ENCODE measurements at regions not wholly inside any gene's neighbourhood (a gene's known extent, or its start where the extent isn't known, plus 50 kb on each side); places are given as distances from the start of the nearest gene placed in this dataset.
"Not testable (repeated sequence)": the region's sequence is repeated elsewhere in the genome, so short reads cannot be mapped to it uniquely, and the experiment has no call there.

DNA sequence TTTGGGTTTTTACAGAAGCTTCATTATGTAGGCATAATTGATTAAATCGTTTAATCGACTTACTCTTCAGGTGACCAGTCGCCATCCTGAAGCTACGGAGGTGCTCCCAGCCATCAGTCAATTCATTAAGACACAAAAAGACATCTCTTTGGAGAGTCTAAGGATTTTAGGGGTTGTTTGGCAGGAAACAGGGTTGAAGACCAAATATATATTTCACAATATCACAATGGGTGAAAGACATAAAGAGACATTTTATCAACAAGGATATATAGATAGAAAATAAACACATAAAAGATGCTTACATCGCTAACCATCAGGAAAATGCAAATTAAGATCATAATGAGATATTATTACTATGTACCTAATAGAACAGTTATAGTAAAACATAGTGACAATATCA, 104.0 kb upstream of the SIRPG start:
- no peaks in the 10 kb centered on the region for H3K36me3 Mint-ChIP-seq (ENCODE audit: insufficient read depth in 2 of 2)
- H3K9me3 Mint-ChIP-seq: no peaks in the 10 kb centered on the region
- H3K4me3 Mint-ChIP-seq: no peak overlapping the region
- DNase-seq (no peak), ATAC-seq (replicated peaks in 1 of 2) (no peak)
- no peaks in the 10 kb centered on the region for H3K27me3 Mint-ChIP-seq (ENCODE audit: low read depth)
- peaks cover 6% of the 10 kb centered on the region for H3K4me1 Mint-ChIP-seq (ENCODE audit: low read depth)
- no peak overlapping the region for H3K27ac Mint-ChIP-seq

DNA sequence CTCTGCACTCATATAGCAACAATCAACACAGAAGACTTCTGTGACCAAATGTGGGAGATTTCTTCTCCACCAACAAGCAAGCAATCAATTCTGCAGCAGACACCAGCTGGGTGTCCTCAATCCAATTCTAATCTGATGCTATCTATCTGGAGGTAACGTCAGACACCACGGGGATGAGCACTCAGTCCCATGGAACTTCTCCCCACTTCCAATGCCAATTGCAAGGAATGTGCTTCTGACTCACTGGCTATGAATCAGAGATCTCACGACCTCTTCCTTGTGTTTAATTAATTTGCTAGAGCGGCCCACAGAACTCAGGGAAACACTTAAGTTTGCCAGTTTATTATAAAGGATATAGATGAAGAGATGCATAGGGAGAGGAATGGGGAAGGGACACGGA, 103.5 kb upstream of the SIRPG start:
- no peak overlapping the region for H3K4me3 Mint-ChIP-seq
- no peaks in the 10 kb centered on the region for H3K36me3 Mint-ChIP-seq (ENCODE audit: insufficient read depth in 2 of 2)
- DNase-seq (no peak), ATAC-seq (replicated peaks in 1 of 2) (no peak)
- no peaks in the 10 kb centered on the region for H3K9me3 Mint-ChIP-seq
- H3K27ac Mint-ChIP-seq: no peak overlapping the region
- no peaks in the 10 kb centered on the region for H3K27me3 Mint-ChIP-seq (ENCODE audit: low read depth)
- H3K4me1 Mint-ChIP-seq (ENCODE audit: low read depth): peaks cover 6% of the 10 kb centered on the region

DNA sequence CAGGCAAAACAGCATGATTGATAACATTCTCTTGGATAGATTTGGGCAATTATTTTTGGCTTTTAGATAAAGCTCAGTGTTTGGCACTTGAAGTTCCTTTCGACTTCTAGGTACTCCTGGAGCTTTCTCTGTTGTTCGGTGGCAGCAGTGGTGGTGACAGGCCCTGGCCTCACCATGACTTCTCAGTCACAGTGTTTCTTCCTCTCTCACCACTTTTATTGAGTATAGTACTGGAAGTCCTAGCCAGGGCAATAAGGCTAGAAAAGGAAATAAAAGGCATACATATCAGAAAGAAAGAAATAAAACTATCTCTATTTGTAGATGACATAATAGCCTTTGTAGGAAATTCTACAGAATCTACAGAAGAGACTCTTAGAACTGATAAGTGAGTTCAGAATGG, 101.2 kb upstream of the SIRPG start:
- ATAC-seq (replicated peaks in 1 of 2) (no peak), DNase-seq (no peak)
- H3K4me1 Mint-ChIP-seq (ENCODE audit: low read depth): no peaks in the 10 kb centered on the region
- no peaks in the 10 kb centered on the region for H3K27me3 Mint-ChIP-seq (ENCODE audit: low read depth)
- H3K27ac Mint-ChIP-seq: no peak overlapping the region
- H3K4me3 Mint-ChIP-seq: no peak overlapping the region
- H3K9me3 Mint-ChIP-seq: no peaks in the 10 kb centered on the region
- H3K36me3 Mint-ChIP-seq (ENCODE audit: insufficient read depth in 2 of 2): no peaks in the 10 kb centered on the region

DNA sequence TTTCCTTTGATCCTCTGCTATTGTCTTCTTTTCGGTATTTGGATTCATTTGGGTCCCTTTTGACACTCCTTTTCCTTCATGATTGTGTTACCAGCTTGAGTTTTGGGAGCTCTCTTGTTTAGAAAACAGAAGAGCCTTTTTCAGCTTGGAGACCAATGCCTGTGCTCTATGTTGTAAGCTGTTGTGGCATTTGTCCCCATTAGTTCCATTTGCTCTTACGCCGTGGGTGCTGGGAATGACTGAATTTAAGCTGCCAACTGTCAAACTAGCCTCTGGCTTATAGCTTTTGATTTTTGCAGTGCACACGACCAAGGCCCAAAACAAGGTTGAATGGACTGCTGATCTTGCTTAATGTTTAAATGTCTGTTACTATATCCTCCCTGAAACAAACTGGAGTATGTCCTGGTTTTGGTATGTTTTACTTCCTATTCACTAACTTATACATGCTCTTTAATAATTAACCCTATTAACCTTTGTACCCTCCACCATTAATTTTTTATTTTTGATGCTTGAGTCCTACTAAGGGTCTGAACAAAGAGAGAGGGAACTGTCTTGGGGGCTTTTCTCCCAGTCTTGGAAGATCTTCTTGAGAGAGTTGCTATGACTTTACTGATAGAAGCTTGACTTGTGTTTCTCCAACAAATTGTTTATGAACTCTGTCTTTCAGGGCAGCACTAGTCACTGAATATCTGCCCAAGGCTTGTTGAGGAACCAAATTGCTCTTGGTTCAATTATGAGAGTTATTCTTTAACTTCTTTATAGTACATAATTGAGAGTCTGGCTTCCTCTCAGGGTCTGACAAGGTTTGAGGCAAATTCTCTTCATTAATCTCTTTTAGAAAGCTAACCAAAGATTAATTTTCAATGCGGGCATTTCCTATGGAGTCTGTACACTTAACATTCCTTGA, 100.3 kb upstream of the SIRPG start:
- H3K9me3 Mint-ChIP-seq: no peaks in the 10 kb centered on the region
- no peak overlapping the region for H3K27ac Mint-ChIP-seq

DNA sequence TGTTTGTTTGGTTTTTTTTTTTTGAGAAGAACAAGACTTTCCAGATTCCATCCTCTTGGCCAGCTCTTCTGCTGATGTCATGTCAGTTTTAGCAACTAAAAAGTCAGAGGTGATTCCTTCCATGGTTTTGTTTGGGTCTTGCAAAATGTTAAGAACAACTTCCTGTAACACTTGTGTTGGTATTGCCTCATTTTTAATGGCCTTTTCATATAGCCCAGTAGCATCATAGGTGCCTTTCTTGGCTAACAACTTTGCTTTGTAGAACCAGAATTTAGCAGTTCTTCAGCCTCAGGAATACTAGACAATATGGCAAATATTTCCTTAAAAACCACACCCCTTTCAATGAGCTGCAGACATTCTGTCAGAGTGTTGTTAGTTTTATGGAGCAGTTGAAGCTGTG, 99.5 kb upstream of the SIRPG start:
- H3K27me3 Mint-ChIP-seq (ENCODE audit: low read depth): no peaks in the 10 kb centered on the region
- peaks cover 0 to 3% of the 10 kb centered on the region in 2 donors for H3K9me3 Mint-ChIP-seq
- H3K27ac Mint-ChIP-seq: no peak overlapping the region
- no peaks in the 10 kb centered on the region for H3K36me3 Mint-ChIP-seq (ENCODE audit: insufficient read depth in 2 of 2)
- no peaks in the 10 kb centered on the region for H3K4me1 Mint-ChIP-seq (ENCODE audit: low read depth)
- DNase-seq (no peak), ATAC-seq (replicated peaks in 1 of 2) (no peak)
- H3K4me3 Mint-ChIP-seq: no peak overlapping the region

More for the DNA sequence above, 100.3 kb upstream of the SIRPG start:
- Mint-ChIP-seq H3K4me3 (no peak overlapping the region), H3K27me3 (ENCODE audit: low read depth) (no peaks in the 10 kb centered on the region), H3K4me1 (ENCODE audit: low read depth) (no peaks in the 10 kb centered on the region), H3K36me3 (ENCODE audit: insufficient read depth in 2 of 2) (no peaks in the 10 kb centered on the region)
- ATAC-seq (replicated peaks in 1 of 2) (no peak), DNase-seq (no peak)

DNA sequence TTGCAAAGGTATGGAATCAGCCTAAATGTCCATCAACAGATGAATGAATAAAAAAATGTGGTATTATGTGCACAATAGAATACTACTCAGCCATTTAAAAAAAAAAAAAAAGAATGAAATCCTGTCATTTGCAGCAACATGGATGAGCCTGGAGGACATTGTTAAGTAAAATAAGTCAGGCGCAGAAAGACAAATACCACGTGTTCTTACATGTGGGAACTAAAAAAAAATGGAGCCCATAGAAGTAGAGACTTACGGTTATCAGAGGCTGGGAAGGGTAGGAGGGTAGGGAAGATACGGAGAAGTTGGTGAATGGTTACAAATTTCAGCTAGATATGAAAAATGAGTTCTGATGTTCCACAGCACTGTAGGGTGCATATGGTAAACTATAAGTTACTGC, 97.2 kb upstream of the SIRPG start:
- ATAC-seq (replicated peaks in 1 of 2) (no peak), DNase-seq (no peak)
- no peaks in the 10 kb centered on the region for H3K4me1 Mint-ChIP-seq (ENCODE audit: low read depth)
- H3K36me3 Mint-ChIP-seq (ENCODE audit: insufficient read depth in 2 of 2): no peaks in the 10 kb centered on the region
- peaks cover 0 to 10% of the 10 kb centered on the region in 2 donors for H3K9me3 Mint-ChIP-seq
- no peaks in the 10 kb centered on the region for H3K27me3 Mint-ChIP-seq (ENCODE audit: low read depth)
- H3K4me3 Mint-ChIP-seq: no peak overlapping the region
- H3K27ac Mint-ChIP-seq: no peak overlapping the region

DNA sequence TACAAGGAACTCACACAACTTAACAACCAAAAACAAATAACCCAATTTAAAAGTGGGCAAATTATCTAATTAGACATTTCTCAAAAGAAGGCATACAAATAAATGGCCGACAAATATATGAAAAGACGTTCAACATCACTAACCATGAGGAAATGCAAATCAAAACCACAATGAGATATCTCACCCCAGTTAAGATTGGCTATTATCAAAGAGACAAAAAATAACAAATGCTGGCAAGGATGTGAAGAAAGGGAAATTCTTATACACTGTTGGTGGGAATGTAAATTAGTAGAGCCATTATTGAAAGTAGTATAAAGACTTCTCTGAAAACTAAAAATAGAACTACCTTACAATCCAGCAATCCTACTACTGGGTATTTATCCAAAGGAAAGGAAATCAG, 96.7 kb upstream of the SIRPG start:
- ATAC-seq (replicated peaks in 1 of 2): no peak
- H3K4me3 Mint-ChIP-seq: no peak overlapping the region

DNA sequence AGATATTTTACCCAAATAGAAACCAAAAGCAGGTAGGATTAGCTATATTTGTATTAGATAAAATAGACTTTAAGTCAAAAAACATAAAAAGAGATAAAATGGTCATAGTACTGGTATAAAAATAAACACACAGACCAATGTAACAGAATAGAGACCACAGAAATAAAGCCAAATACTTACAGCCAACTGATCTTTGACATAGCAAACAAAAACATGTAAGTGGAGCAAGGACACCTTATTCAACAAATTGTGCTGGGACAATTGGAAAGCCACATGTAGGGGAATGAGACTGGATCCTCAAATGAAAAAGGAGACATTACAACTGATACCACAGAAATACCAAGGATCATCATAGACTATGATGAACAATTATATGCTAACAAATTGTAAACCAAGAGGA, 94.5 kb upstream of the SIRPG start:
- no peak overlapping the region for H3K27ac Mint-ChIP-seq
- H3K4me1 Mint-ChIP-seq (ENCODE audit: low read depth): no peaks in the 10 kb centered on the region
- H3K9me3 Mint-ChIP-seq: peaks cover 0 to 10% of the 10 kb centered on the region in 2 donors

More for the DNA sequence above, 96.7 kb upstream of the SIRPG start:
- no peaks in the 10 kb centered on the region for H3K4me1 Mint-ChIP-seq (ENCODE audit: low read depth)
- no peak for DNase-seq
- H3K9me3 Mint-ChIP-seq: peaks cover 0 to 10% of the 10 kb centered on the region in 2 donors
- H3K36me3 Mint-ChIP-seq (ENCODE audit: insufficient read depth in 2 of 2): no peaks in the 10 kb centered on the region
- H3K27ac Mint-ChIP-seq: no peak overlapping the region
- no peaks in the 10 kb centered on the region for H3K27me3 Mint-ChIP-seq (ENCODE audit: low read depth)

DNA sequence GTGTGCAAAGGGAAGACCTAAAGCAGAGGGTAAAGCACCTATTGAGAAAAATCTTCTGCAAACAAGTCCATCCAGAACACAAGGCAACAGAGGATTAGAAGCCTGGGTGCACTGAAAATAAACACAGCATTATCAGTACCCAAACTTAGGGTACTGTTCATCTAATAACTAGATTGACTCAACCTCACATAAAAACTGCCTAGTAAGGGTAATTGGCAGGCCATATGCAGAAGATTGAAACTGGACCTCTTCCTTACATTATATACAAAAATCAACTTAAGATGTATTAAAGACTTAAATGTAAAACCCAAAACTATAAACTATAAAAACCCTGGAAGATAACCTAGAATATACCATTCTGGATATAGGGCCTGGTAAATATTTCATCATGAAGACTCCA, 91.2 kb upstream of the SIRPG start:
- no peak for DNase-seq
- no peaks in the 10 kb centered on the region for H3K27me3 Mint-ChIP-seq (ENCODE audit: low read depth)
- no peak overlapping the region for H3K27ac Mint-ChIP-seq
- peaks cover 0 to 10% of the 10 kb centered on the region in 2 donors for H3K9me3 Mint-ChIP-seq
- no peaks in the 10 kb centered on the region for H3K4me1 Mint-ChIP-seq (ENCODE audit: low read depth)
- H3K4me3 Mint-ChIP-seq: no peak overlapping the region
- H3K36me3 Mint-ChIP-seq (ENCODE audit: insufficient read depth in 2 of 2): no peaks in the 10 kb centered on the region
- no peak for ATAC-seq (replicated peaks in 1 of 2)

More for the DNA sequence above, 94.5 kb upstream of the SIRPG start:
- no peaks in the 10 kb centered on the region for H3K36me3 Mint-ChIP-seq (ENCODE audit: insufficient read depth in 2 of 2)
- no peak for DNase-seq
- H3K27me3 Mint-ChIP-seq (ENCODE audit: low read depth): no peaks in the 10 kb centered on the region
- no peak for ATAC-seq (replicated peaks in 1 of 2)
- H3K4me3 Mint-ChIP-seq: no peak overlapping the region

DNA sequence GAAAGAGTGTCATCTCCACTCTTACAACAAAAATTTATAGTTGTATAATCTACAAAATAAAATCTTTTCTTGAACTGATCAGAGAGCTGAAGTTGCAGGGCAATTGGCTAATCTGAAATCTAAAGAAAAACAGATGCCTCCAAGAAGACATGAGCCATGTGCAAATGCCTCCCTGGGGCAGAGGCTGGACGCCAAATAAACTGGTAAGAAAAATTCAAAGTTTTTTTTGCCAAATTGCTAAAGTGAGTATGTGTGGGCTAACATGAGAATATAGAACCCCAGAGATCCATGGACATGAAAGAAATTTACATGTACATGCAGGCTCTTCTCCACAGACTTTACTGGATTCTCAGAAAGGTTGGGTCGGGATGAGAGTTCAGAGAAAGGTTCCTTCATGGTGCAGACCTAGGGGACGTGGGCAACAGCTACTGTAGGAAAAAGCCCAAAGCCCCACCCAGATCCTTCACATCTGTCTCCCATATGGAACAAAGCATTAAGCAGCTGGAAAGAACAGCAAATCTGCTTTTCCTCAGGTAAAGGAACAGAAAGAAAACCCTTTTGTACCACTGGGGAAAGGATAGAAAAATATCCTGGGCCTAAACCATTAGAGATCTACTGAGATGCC, 90.5 kb upstream of the SIRPG start:
- Mint-ChIP-seq H3K27ac (no peak overlapping the region), H3K4me3 (no peak overlapping the region), H3K4me1 (ENCODE audit: low read depth) (no peaks in the 10 kb centered on the region), H3K27me3 (ENCODE audit: low read depth) (no peaks in the 10 kb centered on the region), H3K36me3 (ENCODE audit: insufficient read depth in 2 of 2) (no peaks in the 10 kb centered on the region), H3K9me3 (peaks cover 0 to 10% of the 10 kb centered on the region in 2 donors)
- DNase-seq: no peak
- no peak for ATAC-seq (replicated peaks in 1 of 2)

DNA sequence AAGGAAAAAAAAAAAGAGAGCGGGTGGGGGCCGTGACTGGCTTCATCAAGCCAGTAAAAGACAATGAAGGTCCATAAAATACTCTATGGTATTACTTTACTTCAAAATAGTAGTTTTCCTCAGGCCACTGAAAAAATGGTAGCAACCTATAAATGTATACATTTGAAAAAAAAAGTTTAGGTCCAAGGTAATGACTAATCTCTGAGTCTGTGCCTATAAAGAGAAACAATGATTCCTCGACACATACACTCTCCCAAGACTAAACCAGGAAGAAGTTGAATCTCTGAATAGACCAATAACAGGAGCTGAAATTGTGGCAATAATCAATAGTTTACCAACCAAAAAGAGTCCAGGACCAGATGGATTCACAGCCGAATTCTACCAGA, 84.5 kb upstream of the SIRPG start:
- H3K27ac Mint-ChIP-seq; H3K9me3 Mint-ChIP-seq; H3K4me3 Mint-ChIP-seq; H3K36me3 Mint-ChIP-seq (ENCODE audit: insufficient read depth in 2 of 2); ATAC-seq (replicated peaks in 1 of 2); DNase-seq: not testable (repeated sequence)
- peaks cover 17% of the 10 kb centered on the region for H3K4me1 Mint-ChIP-seq (ENCODE audit: low read depth)
- peaks cover 11% of the 10 kb centered on the region for H3K27me3 Mint-ChIP-seq (ENCODE audit: low read depth)

DNA sequence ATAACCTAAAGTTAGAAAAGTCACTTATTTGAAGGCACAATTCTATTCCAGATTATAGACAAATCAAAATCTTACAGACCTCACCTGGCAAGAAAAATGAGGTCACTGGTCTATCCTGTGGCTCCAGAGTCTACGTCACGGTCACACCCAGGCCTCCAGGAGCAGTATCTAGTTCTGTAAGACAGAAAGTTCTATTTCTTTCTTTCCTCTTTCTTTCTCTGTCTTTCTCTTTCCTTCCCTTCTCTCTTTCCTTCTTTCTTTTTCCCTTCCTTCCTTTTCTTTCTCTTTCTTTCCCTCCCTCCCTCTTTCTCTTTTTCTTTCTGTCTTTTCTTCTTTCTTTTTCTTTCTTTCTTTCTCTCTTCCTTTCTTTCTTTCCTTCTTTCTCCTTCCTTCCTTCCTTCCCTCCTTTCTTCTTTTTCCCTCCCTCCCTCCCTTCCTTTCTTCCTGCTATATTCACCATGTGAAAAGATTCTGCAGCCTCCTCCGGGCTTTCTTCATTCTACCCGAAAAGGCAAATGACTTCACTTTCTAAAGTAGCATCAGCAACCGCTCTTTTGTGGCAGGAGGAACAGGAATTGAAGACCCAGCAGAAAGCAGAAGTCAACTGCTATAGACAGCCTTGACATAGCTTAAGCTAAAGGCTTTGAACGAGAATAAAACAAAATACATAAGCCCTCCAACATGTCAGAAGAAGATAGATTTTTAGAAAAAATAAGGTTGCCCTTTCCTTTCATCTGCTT, 83.9 kb upstream of the SIRPG start:
- Mint-ChIP-seq H3K27ac (no peak overlapping the region), H3K36me3 (ENCODE audit: insufficient read depth in 2 of 2) (no peaks in the 10 kb centered on the region), H3K4me3 (peak overlapping the region in 1 of 2 donors; percentile 6), H3K27me3 (ENCODE audit: low read depth) (peaks cover 11% of the 10 kb centered on the region), H3K4me1 (ENCODE audit: low read depth) (peaks cover 17% of the 10 kb centered on the region), H3K9me3 (no peaks in the 10 kb centered on the region)
- no peak for ATAC-seq (replicated peaks in 1 of 2)
- no peak for DNase-seq

DNA sequence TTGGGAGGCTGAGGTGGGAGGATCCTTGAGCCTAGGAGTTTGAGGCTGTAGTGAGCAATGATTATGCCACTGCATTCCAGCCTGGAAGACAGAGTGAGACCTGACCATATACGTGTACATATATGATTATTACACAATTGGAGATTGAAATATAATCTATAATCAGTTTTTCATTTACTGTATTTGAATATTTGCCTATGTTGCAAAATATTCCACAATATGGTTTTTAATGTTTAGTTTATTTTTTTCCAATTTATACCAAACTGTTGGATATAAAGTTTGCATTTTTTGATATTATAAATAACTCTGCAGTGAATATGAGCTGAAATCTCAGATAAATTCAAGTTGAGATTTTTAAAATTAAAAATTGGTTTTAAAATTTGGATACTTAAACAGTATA, 79.6 kb upstream of the SIRPG start:
- Mint-ChIP-seq H3K27ac (no peak overlapping the region), H3K27me3 (ENCODE audit: low read depth) (peaks cover 11% of the 10 kb centered on the region), H3K4me1 (ENCODE audit: low read depth) (peaks cover 44% of the 10 kb centered on the region), H3K9me3 (no peaks in the 10 kb centered on the region), H3K36me3 (ENCODE audit: insufficient read depth in 2 of 2) (peaks cover 0 to 2% of the 10 kb centered on the region in 2 donors), H3K4me3 (no peak overlapping the region)
- DNase-seq (no peak), ATAC-seq (replicated peaks in 1 of 2) (no peak)
